AG04450 (cell line): ENCODE measurements at regions not wholly inside any gene's neighbourhood (a gene's known extent, or its start where the extent isn't known, plus 50 kb on each side); places are given as distances from the start of the nearest gene placed in this dataset.

ENCODE experiments used
- CTCF ChIA-PET: fragments of 300-600, 350-600 bp; formaldehyde crosslinking; extraction: SDS; loops from one replicate; lab custom pipeline; 2022; ENCODE audit warnings: antibody characterized with exemption, inconsistent platforms; lab: Charles Lee
- POLR2A ChIA-PET: fragments of 350-600 bp; formaldehyde crosslinking; extraction: SDS; loops from one replicate; lab custom pipeline; 2021; ENCODE audit warnings: antibody characterized with exemption, inconsistent platforms; lab: Yijun Ruan, JAX
- DNase-seq: peaks from one replicate; pipeline ENCODE4 v3.0.0-alpha.2; 2011; ENCODE audit warnings: low read depth, low spot score
- H3K27ac ChIP-seq: one replicate; pipeline ENCODE4 v1.5.1; 2012; ENCODE audit warnings: low read depth, low read length, control low read depth
- H3K27me3 ChIP-seq: one replicate; pipeline ENCODE4 v1.6.0; 2012; ENCODE audit warnings: low read length; ENCODE audit not compliant: control insufficient read depth, insufficient read depth
- H3K4me3 ChIP-seq: 2 replicates; pipeline ENCODE4 v1.5.1; 2011; ENCODE audit warnings: mild to moderate bottlenecking, low read depth, low read length, control low read depth
- H3K9me3 ChIP-seq: 2 replicates; pipeline ENCODE4 v1.5.1; 2012; ENCODE audit warnings: low read length; ENCODE audit not compliant: control insufficient read depth, insufficient read depth
- CTCF ChIP-seq: IDR thresholded peaks from 2 replicates; pipeline ENCODE4 v1.5.1; 2011; ENCODE audit warnings: low read depth, low read length, control low read depth, inconsistent platforms

GRCh38 chr7:36018816-36019484 is 134.1 kb upstream of the EEPD1 start:
- CTCF ChIA-PET, result interaction anchor here (0.6 kb wide), 1 partner anchor 17 kb away, joined by 8 read pairs; no protein-coding TSS in a partner anchor
- Histone ChIP-seq H3K27ac (no peak overlapping the region), H3K27me3 (peaks cover 3% of the 10 kb centered on the region), H3K9me3 (no peaks in the 10 kb centered on the region), H3K4me3 (no peak overlapping the region)
- DNase-seq, result no peak
- POLR2A ChIA-PET, result no interaction called here
- TF ChIP-seq CTCF, result no peak

GRCh38 chr7:36019538-36019937 is 133.5 kb upstream of the EEPD1 start:
- H3K4me3 ChIP-seq, result no peak overlapping the region
- no peaks in the 10 kb centered on the region for H3K9me3 ChIP-seq
- H3K27ac ChIP-seq, result no peak overlapping the region
- peaks cover 3% of the 10 kb centered on the region for H3K27me3 ChIP-seq
- TF ChIP-seq CTCF, result no peak
- CTCF ChIA-PET, result no interaction called here
- no peak for DNase-seq
- POLR2A ChIA-PET, result no interaction called here

GRCh38 chr7:36019980-36020379 is 133.1 kb upstream of the EEPD1 start:
- Histone ChIP-seq H3K27me3 (peaks cover 3% of the 10 kb centered on the region), H3K27ac (no peak overlapping the region), H3K9me3 (no peaks in the 10 kb centered on the region), H3K4me3 (no peak overlapping the region)
- no peak for DNase-seq
- ChIA-PET CTCF (interaction anchor here (1.1 kb wide), 1 partner anchor 35 kb away, joined by 3 read pairs; no protein-coding TSS in a partner anchor), POLR2A (no interaction called here)
- no peak for TF ChIP-seq CTCF

GRCh38 chr7:36021367-36021766 is 131.7 kb upstream of the EEPD1 start:
- CTCF ChIA-PET, result interaction anchor here (0.8 to 1.4 kb wide), 3 partner anchors 10 to 17 kb away, joined by 3 to 4 read pairs (median 3); no protein-coding TSS in a partner anchor
- DNase-seq, result no peak

More at GRCh38 chr7:36021367-36021766, 131.7 kb upstream of the EEPD1 start:
- Histone ChIP-seq H3K27me3 (peaks cover 15% of the 10 kb centered on the region), H3K9me3 (no peaks in the 10 kb centered on the region), H3K27ac (no peak overlapping the region), H3K4me3 (no peak overlapping the region)
- POLR2A ChIA-PET, result no interaction called here
- peak; percentile 34 for TF ChIP-seq CTCF
